Small intestine (tissue), 7 donors: ENCODE measurements at regions not wholly inside any gene's neighbourhood (a gene's known extent, or its start where the extent isn't known, plus 50 kb on each side); places are given as distances from the start of the nearest gene placed in this dataset.
"Not testable (repeated sequence)": the region's sequence is repeated elsewhere in the genome, so short reads cannot be mapped to it uniquely, and the experiment has no call there.

ENCODE experiments used
- DNase-seq, 2 donors: peaks; one replicate each; pipeline versions ENCODE4 v3.0.0 to v3.0.0-alpha.2; 2013
- FAIRE-seq: peaks from 2 replicates; lab custom pipeline; 2012; peaks lifted over from hg19 to GRCh38; lab: Jason Lieb, UNC
- H3K27ac ChIP-seq, 3 donors: one replicate each; pipeline ENCODE4 v1.5.1; 2013; ENCODE audit warnings: low read length in 2 of 3, mild to moderate bottlenecking in 2 of 3, control low read depth in 1 of 3, inconsistent platforms in 1 of 3, low read depth in 1 of 3, moderate library complexity in 1 of 3
- H3K27me3 ChIP-seq, 3 donors: one replicate each; pipeline ENCODE4 v1.6.1; 2013; ENCODE audit warnings: low read length in 3 of 3, inconsistent platforms in 1 of 3; ENCODE audit not compliant: control insufficient read depth in 3 of 3, insufficient read depth in 3 of 3
- H3K36me3 ChIP-seq, 3 donors: one replicate each; pipeline ENCODE4 v1.6.1; 2013; ENCODE audit warnings: low read length in 3 of 3, inconsistent platforms in 1 of 3, low read depth in 1 of 3, mild to moderate bottlenecking in 1 of 3, moderate library complexity in 1 of 3; ENCODE audit not compliant: control insufficient read depth in 3 of 3, insufficient read depth in 2 of 3
- H3K4me1 ChIP-seq, 3 donors: one replicate each; pipeline ENCODE4 v1.6.1; 2013; ENCODE audit warnings: low read length in 2 of 3, inconsistent platforms in 1 of 3, low read depth in 1 of 3, mild to moderate bottlenecking in 1 of 3, moderate library complexity in 1 of 3; ENCODE audit not compliant: control insufficient read depth in 3 of 3, insufficient read depth in 2 of 3
- H3K4me3 ChIP-seq, 3 donors: one replicate each; pipeline ENCODE4 v1.5.1; 2013; ENCODE audit warnings: low read length in 3 of 3, control low read depth in 1 of 3, inconsistent platforms in 1 of 3, low read depth in 1 of 3, mild to moderate bottlenecking in 1 of 3, moderate library complexity in 1 of 3
- H3K9me3 ChIP-seq, 2 donors: one replicate each; pipeline ENCODE4 v1.6.1; 2013; ENCODE audit warnings: low read depth in 1 of 2, low read length in 1 of 2; ENCODE audit not compliant: control insufficient read depth in 2 of 2, insufficient read depth in 1 of 2
- WGBS, 3 donors: extraction: QIAGEN DNeasy Blood & Tissue Kit; methylation state at CpG; one replicate each; pipeline ENCODE4 v1.1.7; 2013; 5-methylcytosine and 5-hydroxymethylcytosine counted together
- donor health status: healthy with polysubstance abuse.
- donor health status: control.
- donor health status: control.
- donor health status: Bipolar disorder and iron deficiency.
- donor health status: healthy.

DNA sequence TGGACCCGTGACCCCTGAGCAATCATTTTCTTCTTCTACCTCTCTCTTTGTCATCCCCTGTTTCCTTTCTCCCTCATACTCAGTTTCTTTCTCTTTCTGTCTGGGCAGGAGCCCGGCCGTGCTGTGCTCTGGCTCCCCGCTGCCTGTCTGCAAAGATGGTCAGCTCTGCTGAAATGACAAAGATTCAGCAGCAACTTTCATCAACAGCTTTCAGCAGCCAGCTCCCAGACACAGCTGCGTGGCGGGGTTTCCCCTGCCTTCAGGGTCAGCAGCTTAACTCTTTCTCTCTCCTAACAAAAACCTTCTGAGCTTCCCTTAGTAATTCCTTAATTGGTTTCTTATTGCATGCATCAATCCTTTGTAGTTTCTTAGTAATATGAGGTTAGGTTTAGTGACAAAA is 1234.4 kb downstream of the CNTNAP5 start:
- H3K4me1 ChIP-seq = no peaks in the 10 kb centered on the region
- H3K27me3 ChIP-seq = no peaks in the 10 kb centered on the region
- DNase-seq (no peak), FAIRE-seq (no peak)
- no peaks in the 10 kb centered on the region for H3K36me3 ChIP-seq
- 60 to 78% (median 76%) methylated on average over 6 of the region's 6 CpGs for WGBS, 3 donors
- no peaks in the 10 kb centered on the region for H3K9me3 ChIP-seq
- no peak overlapping the region for H3K27ac ChIP-seq
- H3K4me3 ChIP-seq = no peak overlapping the region

GRCh38 chr2:125260366-125260930 is 1235.4 kb downstream of the CNTNAP5 start:
- not testable (repeated sequence) for H3K4me1 ChIP-seq, H3K4me3 ChIP-seq, FAIRE-seq, DNase-seq, H3K36me3 ChIP-seq, H3K9me3 ChIP-seq, H3K27me3 ChIP-seq, H3K27ac ChIP-seq

DNA sequence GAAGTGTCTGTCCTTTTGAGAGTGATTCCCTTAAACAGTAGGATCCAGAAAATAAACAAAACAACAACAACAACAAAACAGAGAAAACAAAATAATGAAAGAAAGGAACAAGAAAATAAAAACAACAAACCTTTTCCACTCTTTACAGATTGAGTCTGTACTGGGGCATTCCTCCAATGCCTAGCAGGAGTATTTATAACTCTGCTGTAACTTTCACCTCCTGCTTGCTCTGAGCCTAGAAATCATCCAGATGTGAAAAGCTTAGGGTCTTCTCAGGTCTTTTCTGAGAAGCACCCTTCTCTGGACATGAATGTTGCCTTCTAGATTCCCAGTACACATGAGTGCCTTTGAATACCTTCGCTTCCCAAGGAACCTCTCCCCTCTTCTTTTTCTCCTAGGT is 1239.4 kb downstream of the CNTNAP5 start:
- Histone ChIP-seq H3K27me3 (no peaks in the 10 kb centered on the region), H3K27ac (no peak overlapping the region), H3K36me3 (no peaks in the 10 kb centered on the region), H3K4me3 (no peak overlapping the region), H3K9me3 (no peaks in the 10 kb centered on the region), H3K4me1 (no peaks in the 10 kb centered on the region)
- FAIRE-seq = no peak
- WGBS, 3 donors = 68 to 89% (median 88%) methylated on average over 1 of the region's 1 CpG
- DNase-seq = no peak

GRCh38 chr2:125267683-125268082 is 1242.6 kb downstream of the CNTNAP5 start:
- no peaks in the 10 kb centered on the region for H3K36me3 ChIP-seq
- WGBS, 3 donors = 76 to 83% (median 79%) methylated on average over 2 of the region's 2 CpGs
- no peak for FAIRE-seq

GRCh38 chr2:125272651-125273050 is 1247.6 kb downstream of the CNTNAP5 start:
- H3K9me3 ChIP-seq = no peaks in the 10 kb centered on the region
- H3K4me1 ChIP-seq = no peaks in the 10 kb centered on the region
- no peaks in the 10 kb centered on the region for H3K27me3 ChIP-seq
- 61 to 85% (median 69%) methylated on average over 1 of the region's 1 CpG for WGBS, 3 donors
- no peaks in the 10 kb centered on the region for H3K36me3 ChIP-seq
- no peak for FAIRE-seq
- no peak for DNase-seq
- H3K27ac ChIP-seq = no peak overlapping the region
- no peak overlapping the region for H3K4me3 ChIP-seq

More at GRCh38 chr2:125267683-125268082, 1242.6 kb downstream of the CNTNAP5 start:
- H3K27ac ChIP-seq = no peak overlapping the region
- no peaks in the 10 kb centered on the region for H3K9me3 ChIP-seq
- H3K27me3 ChIP-seq = no peaks in the 10 kb centered on the region
- H3K4me3 ChIP-seq = no peak overlapping the region
- no peaks in the 10 kb centered on the region for H3K4me1 ChIP-seq
- DNase-seq = no peak

- FAIRE-seq (no peak), DNase-seq (no peak)
- Histone ChIP-seq H3K4me3 (no peak overlapping the region), H3K9me3 (no peaks in the 10 kb centered on the region), H3K27me3 (no peaks in the 10 kb centered on the region), H3K27ac (no peak overlapping the region), H3K36me3 (no peaks in the 10 kb centered on the region), H3K4me1 (no peaks in the 10 kb centered on the region)
- WGBS, 3 donors = 83 to 91% (median 85%) methylated on average over 4 of the region's 4 CpGs
Measured at GRCh38 chr2:125274718-125275117, 1249.6 kb downstream of the CNTNAP5 start.

- no peak for DNase-seq
Measured at GRCh38 chr2:125280265-125280664, 1255.2 kb downstream of the CNTNAP5 start.

DNA sequence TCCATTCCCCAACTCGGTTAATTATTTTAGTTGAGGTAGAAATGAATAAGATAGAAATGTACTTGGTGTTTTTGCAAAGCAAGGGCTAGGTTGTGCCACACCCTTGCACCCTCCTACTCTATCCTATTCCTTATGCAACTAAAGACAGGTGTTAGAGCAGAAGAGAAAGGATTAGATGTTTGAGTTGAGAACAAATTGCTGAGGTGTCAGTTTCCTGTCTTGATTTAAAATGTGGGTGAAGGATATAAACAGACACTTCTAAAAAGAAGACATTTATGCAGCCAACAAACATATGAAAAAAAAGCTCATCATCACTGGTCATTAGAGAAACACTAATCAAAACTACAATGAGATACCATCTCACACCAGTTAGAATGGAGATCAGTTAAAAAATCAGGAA is 1256.2 kb downstream of the CNTNAP5 start:
- no peak for FAIRE-seq
- H3K27ac ChIP-seq = no peak overlapping the region
- no peak overlapping the region for H3K4me3 ChIP-seq
- H3K27me3 ChIP-seq = no peaks in the 10 kb centered on the region
- WGBS, 3 donors = 80 to 90% (median 80%) methylated on average over 1 of the region's 1 CpG
- no peak for DNase-seq
- no peaks in the 10 kb centered on the region for H3K9me3 ChIP-seq
- H3K36me3 ChIP-seq = no peaks in the 10 kb centered on the region
- no peaks in the 10 kb centered on the region for H3K4me1 ChIP-seq

More at GRCh38 chr2:125280265-125280664, 1255.2 kb downstream of the CNTNAP5 start:
- H3K4me1 ChIP-seq = no peaks in the 10 kb centered on the region
- WGBS, 3 donors = 25 to 36% (median 29%) methylated on average over 2 of the region's 2 CpGs
- no peaks in the 10 kb centered on the region for H3K9me3 ChIP-seq
- H3K36me3 ChIP-seq = no peaks in the 10 kb centered on the region
- H3K27ac ChIP-seq = no peak overlapping the region
- no peak overlapping the region for H3K4me3 ChIP-seq
- no peak for FAIRE-seq
- H3K27me3 ChIP-seq = no peaks in the 10 kb centered on the region

- WGBS, 3 donors = 56 to 75% (median 56%) methylated on average over 5 of the region's 5 CpGs
- no peak overlapping the region for H3K4me3 ChIP-seq
Measured at GRCh38 chr2:125296742-125297141, 1271.7 kb downstream of the CNTNAP5 start.

More at GRCh38 chr2:125296742-125297141, 1271.7 kb downstream of the CNTNAP5 start:
- no peak for DNase-seq
- Histone ChIP-seq H3K27me3 (no peaks in the 10 kb centered on the region), H3K9me3 (peaks cover 0 to 3% of the 10 kb centered on the region in 2 donors), H3K4me1 (no peaks in the 10 kb centered on the region), H3K27ac (no peak overlapping the region), H3K36me3 (no peaks in the 10 kb centered on the region)
- FAIRE-seq = no peak
